ENCODE measurements at regions not wholly inside any gene's neighbourhood (a gene's known extent, or its start where the extent isn't known, plus 50 kb on each side); places are given as distances from the start of the nearest gene placed in this dataset.

GRCh38 chr13:80529734-80530133, 188.8 kb upstream of the SPRY2 start:
- no peaks in the 10 kb centered on the region for H3K36me3 ChIP-seq (ENCODE audit: insufficient read depth, low read length)
- H3K9me3 ChIP-seq (ENCODE audit: low read length), result no peaks in the 10 kb centered on the region
- no peak overlapping the region for H2AFZ ChIP-seq (ENCODE audit: low read depth, low read length)
- H3K4me3 ChIP-seq (ENCODE audit: low read length), result no peak overlapping the region
- no peaks in the 10 kb centered on the region for H3K9me2 ChIP-seq (ENCODE audit: insufficient read depth, low read length)
- no peak overlapping the region for H3K4me2 ChIP-seq (ENCODE audit: low read length)
- no peaks in the 10 kb centered on the region for H3K27me3 ChIP-seq (ENCODE audit: insufficient read depth, low read depth, low read length)
- TF ChIP-seq POLR2AphosphoS5 (IDR thresholded peaks at IDR 0.05) (no peak), TAF1 (IDR thresholded peaks at IDR 0.05; ENCODE audit: low read depth) (no peak), EZH2 (IDR thresholded peaks at IDR 0.05; ENCODE audit: borderline replicate concordance, insufficient read depth, low read length, poor library complexity, severe bottlenecking) (no peak), RAD21 (conservative IDR thresholded peaks at IDR 0.05) (no peak), SMC3 (conservative IDR thresholded peaks at IDR 0.05; ENCODE audit: poor library complexity) (no peak), MXI1 (conservative IDR thresholded peaks at IDR 0.05; ENCODE audit: poor library complexity, severe bottlenecking) (no peak), EP300 (conservative IDR thresholded peaks at IDR 0.05; ENCODE audit: poor library complexity, severe bottlenecking) (no peak), REST (IDR thresholded peaks at IDR 0.05; ENCODE audit: borderline replicate concordance) (no peak), CTCF (IDR thresholded peaks at IDR 0.05; ENCODE audit: poor library complexity, severe bottlenecking) (no peak)
- H3F3A ChIP-seq (ENCODE audit: insufficient read depth, low read length, poor library complexity, severe bottlenecking), result no peaks in the 10 kb centered on the region
- no peaks in the 10 kb centered on the region for H4K20me1 ChIP-seq (ENCODE audit: insufficient read depth)
- H3K79me2 ChIP-seq (replicated peaks; ENCODE audit: insufficient read depth, low read length), result no peaks in the 10 kb centered on the region
- no peak overlapping the region for H3K9ac ChIP-seq (ENCODE audit: low read length)
- H3K27ac ChIP-seq (ENCODE audit: low read length), result no peak overlapping the region

- Histone ChIP-seq H3K27ac (ENCODE audit: low read length) (no peak overlapping the region), H3K4me3 (ENCODE audit: low read length) (no peak overlapping the region), H3K27me3 (ENCODE audit: insufficient read depth, low read depth, low read length) (no peaks in the 10 kb centered on the region), H3K9me3 (ENCODE audit: low read length) (no peaks in the 10 kb centered on the region), H4K20me1 (ENCODE audit: insufficient read depth) (no peaks in the 10 kb centered on the region), H3K79me2 (replicated peaks; ENCODE audit: insufficient read depth, low read length) (no peaks in the 10 kb centered on the region), H3K9ac (ENCODE audit: low read length) (no peak overlapping the region), H3F3A (ENCODE audit: insufficient read depth, low read length, poor library complexity, severe bottlenecking) (no peaks in the 10 kb centered on the region), H3K4me2 (ENCODE audit: low read length) (no peak overlapping the region), H3K9me2 (ENCODE audit: insufficient read depth, low read length) (no peaks in the 10 kb centered on the region), H2AFZ (ENCODE audit: low read depth, low read length) (no peak overlapping the region), H3K36me3 (ENCODE audit: insufficient read depth, low read length) (no peaks in the 10 kb centered on the region)
- TF ChIP-seq EZH2 (IDR thresholded peaks at IDR 0.05; ENCODE audit: borderline replicate concordance, insufficient read depth, low read length, poor library complexity, severe bottlenecking) (no peak), MXI1 (conservative IDR thresholded peaks at IDR 0.05; ENCODE audit: poor library complexity, severe bottlenecking) (no peak), REST (IDR thresholded peaks at IDR 0.05; ENCODE audit: borderline replicate concordance) (no peak)
These were observed 187.8 kb upstream of the SPRY2 start for GRCh38 chr13:80528733-80529132.
